Stomach (tissue), 4 donors: ENCODE measurements at regions not wholly inside any gene's neighbourhood (a gene's known extent, or its start where the extent isn't known, plus 50 kb on each side); places are given as distances from the start of the nearest gene placed in this dataset.

ENCODE experiments used
- EP300 ChIP-seq: sonication (generic); formaldehyde crosslinking; IDR thresholded peaks from one replicate; pipeline ENCODE4 v1.6.1; 2017; ENCODE audit warnings: antibody characterized with exemption
- POLR2AphosphoS5 ChIP-seq, 3 donors: sonication (generic); formaldehyde crosslinking; IDR thresholded peaks; one replicate each; pipeline ENCODE4 v1.6.1; 2016; ENCODE audit warnings: antibody characterized with exemption in 3 of 3
- TF ChIP-seq, protein P1 (sequence below), 7 experiments: fragments of 450-650 bp in 4 of 7; fragments of 200-600 bp in 3 of 7; sonication (generic) in 3 of 7; IDR thresholded peaks; one replicate each; pipeline ENCODE4 v1.5.1; 2016 to 2019; ENCODE audit warnings: antibody characterized with exemption in 7 of 7, control low read depth in 2 of 7, mild to moderate bottlenecking in 1 of 7

DNA sequence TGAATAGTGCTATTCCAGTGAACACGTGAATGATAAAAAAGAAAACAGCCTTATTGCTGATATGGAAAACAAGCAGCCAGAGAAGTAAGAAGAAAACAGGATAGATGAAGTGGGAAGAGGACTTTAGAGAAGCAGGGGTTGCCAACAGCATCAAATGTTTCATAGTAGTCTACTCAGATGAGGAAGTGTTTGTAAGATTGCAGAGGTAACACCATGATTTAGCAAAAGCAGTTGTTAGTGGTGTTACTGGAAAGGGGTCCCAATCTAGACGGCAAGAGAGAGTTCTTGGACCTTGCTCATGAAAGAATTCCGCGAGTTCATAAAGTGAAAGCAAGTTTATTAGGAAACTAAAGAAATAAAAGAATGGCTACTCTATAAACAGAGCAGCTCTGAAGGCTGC lies 108.8 kb upstream of the MCTP2 start:
- TF ChIP-seq POLR2AphosphoS5 (IDR thresholded peaks at IDR 0.05) (no peak), EP300 (no peak)
- TF ChIP-seq, protein P1, sequence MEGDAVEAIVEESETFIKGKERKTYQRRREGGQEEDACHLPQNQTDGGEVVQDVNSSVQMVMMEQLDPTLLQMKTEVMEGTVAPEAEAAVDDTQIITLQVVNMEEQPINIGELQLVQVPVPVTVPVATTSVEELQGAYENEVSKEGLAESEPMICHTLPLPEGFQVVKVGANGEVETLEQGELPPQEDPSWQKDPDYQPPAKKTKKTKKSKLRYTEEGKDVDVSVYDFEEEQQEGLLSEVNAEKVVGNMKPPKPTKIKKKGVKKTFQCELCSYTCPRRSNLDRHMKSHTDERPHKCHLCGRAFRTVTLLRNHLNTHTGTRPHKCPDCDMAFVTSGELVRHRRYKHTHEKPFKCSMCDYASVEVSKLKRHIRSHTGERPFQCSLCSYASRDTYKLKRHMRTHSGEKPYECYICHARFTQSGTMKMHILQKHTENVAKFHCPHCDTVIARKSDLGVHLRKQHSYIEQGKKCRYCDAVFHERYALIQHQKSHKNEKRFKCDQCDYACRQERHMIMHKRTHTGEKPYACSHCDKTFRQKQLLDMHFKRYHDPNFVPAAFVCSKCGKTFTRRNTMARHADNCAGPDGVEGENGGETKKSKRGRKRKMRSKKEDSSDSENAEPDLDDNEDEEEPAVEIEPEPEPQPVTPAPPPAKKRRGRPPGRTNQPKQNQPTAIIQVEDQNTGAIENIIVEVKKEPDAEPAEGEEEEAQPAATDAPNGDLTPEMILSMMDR (IDR thresholded peaks at IDR 0.05), result no peak
